Gastroesophageal sphincter (tissue), 4 donors: ENCODE measurements at regions not wholly inside any gene's neighbourhood (a gene's known extent, or its start where the extent isn't known, plus 50 kb on each side); places are given as distances from the start of the nearest gene placed in this dataset.

Experiments used
- ATAC-seq: fragments of 150-250 bp; one replicate; pipeline ENCODE4 v1.9.1; 2016; ENCODE audit warnings: mild to moderate bottlenecking, moderate library complexity
- H3K27ac ChIP-seq, 4 donors: fragments of 200-600 bp; sonication (generic) in 3 of 4; 1 replicate in 3 of 4; 2 replicates in 1 of 4; pipeline ENCODE4 v1.5.1; 2016 to 2019
- H3K27me3 ChIP-seq: fragments of 200-600 bp; sonication (generic); one replicate; pipeline ENCODE4 v1.5.1; 2019
- H3K36me3 ChIP-seq, 2 donors: fragments of 200-600 bp; sonication (generic); one replicate each; pipeline ENCODE4 v1.5.1; 2019; ENCODE audit warnings: control low read depth in 1 of 2
- H3K4me1 ChIP-seq, 3 donors: fragments of 200-600 bp; sonication (generic); 1 replicate in 2 of 3; 2 replicates in 1 of 3; pipeline ENCODE4 v1.5.1; 2016 to 2019; ENCODE audit warnings: control low read depth in 2 of 3
- H3K4me3 ChIP-seq, 2 donors: fragments of 200-600 bp; sonication (generic); one replicate each; pipeline ENCODE4 v1.5.1; 2019; ENCODE audit warnings: mild to moderate bottlenecking in 1 of 2, moderate library complexity in 1 of 2
- H3K9me3 ChIP-seq, 3 donors: fragments of 200-600 bp; sonication (generic); one replicate each; pipeline ENCODE4 v1.5.1; 2017 to 2019; ENCODE audit warnings: control low read depth in 2 of 3
- CTCF ChIP-seq, 4 experiments: fragments of 200-600 bp in 2 of 4; fragments of 450-650 bp in 2 of 4; sonication (generic) in 1 of 4; IDR thresholded peaks; one replicate each; pipeline ENCODE4 v1.5.1; 2017 to 2019; ENCODE audit warnings: antibody characterized with exemption in 4 of 4, mild to moderate bottlenecking in 2 of 4, moderate library complexity in 2 of 4
- EP300 ChIP-seq: sonication (generic); formaldehyde crosslinking; IDR thresholded peaks from one replicate; pipeline ENCODE4 v1.6.1; 2017; ENCODE audit warnings: antibody characterized with exemption, mild to moderate bottlenecking
- POLR2A ChIP-seq, 2 donors: fragments of 450-650 bp; IDR thresholded peaks; one replicate each; pipeline ENCODE4 v1.6.1; 2017; ENCODE audit warnings: antibody characterized with exemption in 2 of 2, mild to moderate bottlenecking in 2 of 2, moderate library complexity in 1 of 2
- POLR2AphosphoS5 ChIP-seq: sonication (generic); formaldehyde crosslinking; IDR thresholded peaks from one replicate; pipeline ENCODE4 v1.6.1; 2017; ENCODE audit warnings: antibody characterized with exemption
- WGBS, 2 donors: methylation state at CpG; one replicate each; pipeline ENCODE4 v1.1.5; 2018; ENCODE audit warnings: low coverage in 1 of 2; 5-methylcytosine and 5-hydroxymethylcytosine counted together

GRCh38 chr3:19093084-19093483, 55.2 kb upstream of the KCNH8 start:
- Histone ChIP-seq H3K36me3 (no peaks in the 10 kb centered on the region), H3K27me3 (no peaks in the 10 kb centered on the region), H3K4me1 (no peaks in the 10 kb centered on the region), H3K9me3 (no peaks in the 10 kb centered on the region), H3K27ac (no peak overlapping the region), H3K4me3 (no peak overlapping the region)
- no peak for TF ChIP-seq POLR2A (IDR thresholded peaks at IDR 0.05)
- no peak for TF ChIP-seq POLR2AphosphoS5
- TF ChIP-seq EP300, result no peak
- no peak for TF ChIP-seq CTCF (IDR thresholded peaks at IDR 0.05)
- 74 to 76% methylated on average over 3 to 4 of the region's 4 CpGs for WGBS, 2 donors
- no peak for ATAC-seq

- no peak overlapping the region for H3K4me3 ChIP-seq
- no peaks in the 10 kb centered on the region for H3K27me3 ChIP-seq
- ATAC-seq, result no peak
- H3K27ac ChIP-seq, result no peak overlapping the region
- 83 to 88% methylated on average over 2 of the region's 2 CpGs for WGBS, 2 donors
- H3K36me3 ChIP-seq, result no peaks in the 10 kb centered on the region
- no peaks in the 10 kb centered on the region for H3K4me1 ChIP-seq
- H3K9me3 ChIP-seq, result no peaks in the 10 kb centered on the region
- no peak for TF ChIP-seq EP300
- TF ChIP-seq CTCF (IDR thresholded peaks at IDR 0.05), result no peak
These were observed 70.9 kb upstream of the KCNH8 start for GRCh38 chr3:19077388-19077787.

GRCh38 chr3:19075037-19075436, 73.3 kb upstream of the KCNH8 start:
- Histone ChIP-seq H3K4me1 (no peaks in the 10 kb centered on the region), H3K9me3 (no peaks in the 10 kb centered on the region), H3K36me3 (no peaks in the 10 kb centered on the region), H3K27ac (no peak overlapping the region), H3K4me3 (no peak overlapping the region), H3K27me3 (no peaks in the 10 kb centered on the region)
- no peak for TF ChIP-seq POLR2AphosphoS5
- TF ChIP-seq POLR2A (IDR thresholded peaks at IDR 0.05), result no peak
- no peak for TF ChIP-seq CTCF (IDR thresholded peaks at IDR 0.05)
- no peak for TF ChIP-seq EP300
- ATAC-seq, result no peak
- 75 to 83% methylated on average over 1 of the region's 2 CpGs for WGBS, 2 donors

GRCh38 chr3:19074257-19074900, 73.9 kb upstream of the KCNH8 start:
- ATAC-seq, result no peak
- no peaks in the 10 kb centered on the region for H3K4me1 ChIP-seq
- no peaks in the 10 kb centered on the region for H3K36me3 ChIP-seq
- no peaks in the 10 kb centered on the region for H3K9me3 ChIP-seq
- no peaks in the 10 kb centered on the region for H3K27me3 ChIP-seq
- 38 to 53% methylated on average over 2 of the region's 2 CpGs for WGBS, 2 donors
- TF ChIP-seq CTCF (IDR thresholded peaks at IDR 0.05), result no peak
- TF ChIP-seq EP300, result no peak
- no peak for TF ChIP-seq POLR2A (IDR thresholded peaks at IDR 0.05)
- no peak for TF ChIP-seq POLR2AphosphoS5
- H3K27ac ChIP-seq, result no peak overlapping the region
- no peak overlapping the region for H3K4me3 ChIP-seq

GRCh38 chr3:19073341-19074105, 74.8 kb upstream of the KCNH8 start:
- Histone ChIP-seq H3K27ac (no peak overlapping the region), H3K36me3 (no peaks in the 10 kb centered on the region), H3K4me1 (no peaks in the 10 kb centered on the region), H3K9me3 (no peaks in the 10 kb centered on the region), H3K4me3 (no peak overlapping the region), H3K27me3 (no peaks in the 10 kb centered on the region)
- WGBS, 2 donors, result 51 to 92% methylated on average over 3 of the region's 3 CpGs
- TF ChIP-seq POLR2AphosphoS5 (no peak), EP300 (no peak), POLR2A (IDR thresholded peaks at IDR 0.05) (no peak), CTCF (IDR thresholded peaks at IDR 0.05) (no peak)
- ATAC-seq, result no peak
